PC-9 (cell line): ENCODE measurements at regions not wholly inside any gene's neighbourhood (a gene's known extent, or its start where the extent isn't known, plus 50 kb on each side); places are given as distances from the start of the nearest gene placed in this dataset.
A peak's percentile ranks its signal among the peaks of the same experiment; 100 is the strongest.

Experiments used
- BruUV-seq: library from RNA; stranded (reverse); fragments of 400-500 nt; replicated peaks from 2 replicates; lab custom pipeline; 2021; lab: Mats Ljungman, UMichigan
- CTCF ChIA-PET: fragments of 300-600 bp; sonication (Branson Sonifier 250); formaldehyde crosslinking; loops from one replicate; lab custom pipeline; 2022; ENCODE audit warnings: antibody characterized with exemption; lab: Charles Lee
- POLR2A ChIA-PET: fragments of 300-600 bp; sonication (Branson Sonifier 250); formaldehyde crosslinking; loops from one replicate; lab custom pipeline; 2022; ENCODE audit warnings: antibody characterized with exemption; ENCODE audit not compliant: unreplicated experiment; lab: Charles Lee
- DNase-seq, 2 experiments: peaks; one replicate each; pipeline versions ENCODE4 v3.0.0 to v3.0.0-alpha.2; 2015 to 2022; ENCODE audit warnings: mixed read lengths in 1 of 2
- H2AFZ ChIP-seq: fragments of 200-600 bp; sonication (generic); 2 replicates; pipeline ENCODE4 v1.8.1; 2017; ENCODE audit warnings: antibody characterized with exemption
- H3F3A ChIP-seq: fragments of 200-600 bp; sonication (generic); 2 replicates; pipeline ENCODE4 v1.8.1; 2017; ENCODE audit warnings: antibody characterized with exemption, mild to moderate bottlenecking, low read depth; ENCODE audit not compliant: insufficient read depth
- H3K27ac ChIP-seq: fragments of 200-600 bp; sonication (generic); 2 replicates; pipeline ENCODE4 v1.6.1; 2016; ENCODE audit warnings: mixed run types
- H3K27me3 ChIP-seq: fragments of 200-600 bp; sonication (generic); 2 replicates; pipeline ENCODE4 v1.6.1; 2016; ENCODE audit warnings: low read depth, mixed run types; ENCODE audit not compliant: insufficient read depth
- H3K36me3 ChIP-seq: fragments of 200-600 bp; sonication (generic); 2 replicates; pipeline ENCODE4 v1.6.1; 2016; ENCODE audit warnings: low read depth, mixed run types
- H3K4me1 ChIP-seq: fragments of 200-600 bp; sonication (generic); replicated peaks from 2 replicates; pipeline ENCODE4 v1.6.1; 2016; ENCODE audit warnings: mixed run types; ENCODE audit not compliant: insufficient read depth
- H3K4me2 ChIP-seq: fragments of 200-600 bp; sonication (generic); 2 replicates; pipeline ENCODE4 v1.6.1; 2017; ENCODE audit warnings: mixed run types
- H3K4me3 ChIP-seq: fragments of 200-600 bp; sonication (generic); 2 replicates; pipeline ENCODE4 v1.6.1; 2016; ENCODE audit warnings: mixed run types
- H3K79me2 ChIP-seq: fragments of 200-600 bp; sonication (generic); 2 replicates; pipeline ENCODE4 v1.6.1; 2017; ENCODE audit warnings: low read depth, mixed run types
- H3K9me2 ChIP-seq: fragments of 200-600 bp; sonication (generic); 2 replicates; pipeline ENCODE4 v1.8.1; 2017; ENCODE audit warnings: mild to moderate bottlenecking; ENCODE audit not compliant: insufficient read depth
- H3K9me3 ChIP-seq: fragments of 200-600 bp; sonication (generic); 2 replicates; pipeline ENCODE4 v1.8.1; 2016; ENCODE audit warnings: low read depth; ENCODE audit not compliant: insufficient read depth
- H4K20me1 ChIP-seq: fragments of 200-600 bp; sonication (generic); 2 replicates; pipeline ENCODE4 v1.8.1; 2017; ENCODE audit not compliant: insufficient read depth
- CTCF ChIP-seq: fragments of 200-600 bp; sonication (generic); conservative IDR thresholded peaks from 2 replicates; pipeline ENCODE4 v1.6.1; 2017; ENCODE audit warnings: mixed run types, antibody characterized with exemption, mild to moderate bottlenecking, moderate library complexity
- EZH2 ChIP-seq: fragments of 200-600 bp; sonication (generic); IDR thresholded peaks from 2 replicates; pipeline ENCODE4 v1.8.0; 2017; ENCODE audit warnings: antibody characterized with exemption, low read depth
- intact Hi-C: fragments of 100-400 bp; cut with micrococcal nuclease; formaldehyde crosslinking; loops from one replicate; pipeline ENCODE4 v1.10.0; 2022; ENCODE audit not compliant: unreplicated experiment

GRCh38 chr3:81884791-81885190 lies 123.3 kb upstream of the GBE1 start:
- H2AFZ ChIP-seq, result 0 out of 2 replicates have a peak overlapping the region, but pooled peaks have one; percentile 48
- H3K27ac ChIP-seq, result no peak overlapping the region
- no peaks in the 10 kb centered on the region for H3K27me3 ChIP-seq
- no peaks in the 10 kb centered on the region for H3F3A ChIP-seq
- no peaks in the 10 kb centered on the region for H3K9me3 ChIP-seq
- no peak overlapping the region for H3K4me3 ChIP-seq
- no peaks in the 10 kb centered on the region for H3K79me2 ChIP-seq
- ChIA-PET POLR2A (no interaction called here), CTCF (no interaction called here)
- H3K4me1 ChIP-seq, result no peaks in the 10 kb centered on the region
- H3K9me2 ChIP-seq, result no peaks in the 10 kb centered on the region
- TF ChIP-seq CTCF (no peak), EZH2 (no peak)
- no peaks in the 10 kb centered on the region for H4K20me1 ChIP-seq
- no peak for DNase-seq
- no peak overlapping the region for H3K4me2 ChIP-seq
- intact Hi-C loops, result no loop called here
- no TSS peak for BruUV-seq
- no peaks in the 10 kb centered on the region for H3K36me3 ChIP-seq

DNA sequence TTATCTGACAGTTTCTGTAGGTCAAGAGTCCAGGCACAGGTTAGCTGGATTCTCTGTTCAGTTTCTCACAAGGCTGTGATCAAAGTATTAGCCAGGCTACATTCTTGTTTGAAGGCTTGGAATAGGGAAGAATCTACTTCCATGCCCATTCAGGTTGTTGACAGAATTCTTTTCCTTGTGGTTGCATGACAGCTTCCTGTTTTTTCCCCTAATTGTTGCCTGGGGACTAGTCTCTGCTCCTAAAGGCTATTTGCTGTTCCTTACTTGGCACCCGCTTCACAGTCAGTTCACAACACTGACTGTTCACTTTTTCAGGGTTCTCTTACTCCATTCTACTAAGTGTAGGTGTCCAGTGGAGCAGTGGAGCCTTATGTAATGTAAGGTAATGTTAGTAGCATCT lies 115.4 kb upstream of the GBE1 start:
- Histone ChIP-seq H3K27me3 (no peaks in the 10 kb centered on the region), H3K4me1 (no peaks in the 10 kb centered on the region), H3K9me2 (no peaks in the 10 kb centered on the region), H4K20me1 (no peaks in the 10 kb centered on the region), H3K79me2 (no peaks in the 10 kb centered on the region), H3K9me3 (no peaks in the 10 kb centered on the region), H3K4me3 (no peak overlapping the region), H3K4me2 (no peak overlapping the region), H3K27ac (no peak overlapping the region), H3F3A (no peaks in the 10 kb centered on the region), H3K36me3 (no peaks in the 10 kb centered on the region), H2AFZ (no peak overlapping the region)
- POLR2A ChIA-PET, result no interaction called here
- no peak for DNase-seq
- no peak for TF ChIP-seq EZH2
- no peak for TF ChIP-seq CTCF
- BruUV-seq, result no TSS peak
- intact Hi-C loops, result no loop called here
- CTCF ChIA-PET, result no interaction called here

DNA sequence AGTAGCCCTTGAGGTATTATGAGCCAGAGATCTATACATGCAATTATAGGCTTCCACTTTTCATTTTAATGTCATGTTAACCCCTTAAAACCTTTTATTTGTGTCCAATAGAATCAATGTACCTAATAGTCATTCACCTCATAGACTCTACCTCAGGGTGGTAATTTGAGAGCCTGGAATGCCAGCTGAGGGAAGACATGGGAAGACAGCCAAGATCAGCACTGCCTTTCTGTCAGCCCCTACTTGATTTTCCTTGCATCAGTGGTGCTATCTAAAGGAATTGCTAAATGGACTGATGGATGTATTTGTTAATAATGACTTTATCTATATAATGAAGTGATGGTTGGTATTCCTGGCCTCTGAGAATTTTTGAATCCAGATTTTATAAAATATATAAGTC lies 113.3 kb upstream of the GBE1 start:
- Histone ChIP-seq H3K9me2 (no peaks in the 10 kb centered on the region), H3K27ac (no peak overlapping the region), H3K27me3 (no peaks in the 10 kb centered on the region), H4K20me1 (no peaks in the 10 kb centered on the region), H3F3A (no peaks in the 10 kb centered on the region), H3K4me2 (no peak overlapping the region), H3K79me2 (no peaks in the 10 kb centered on the region), H3K9me3 (no peaks in the 10 kb centered on the region), H3K4me1 (no peaks in the 10 kb centered on the region), H2AFZ (no peak overlapping the region), H3K4me3 (no peak overlapping the region), H3K36me3 (no peaks in the 10 kb centered on the region)
- CTCF ChIA-PET, result no interaction called here
- DNase-seq, result no peak
- intact Hi-C loops, result no loop called here
- POLR2A ChIA-PET, result no interaction called here
- BruUV-seq, result no TSS peak
- no peak for TF ChIP-seq EZH2
- no peak for TF ChIP-seq CTCF
